Erythroblast (primary cell): ENCODE measurements at regions not wholly inside any gene's neighbourhood (a gene's known extent, or its start where the extent isn't known, plus 50 kb on each side); places are given as distances from the start of the nearest gene placed in this dataset.

Source experiments
- GATA1 ChIP-seq: IDR thresholded peaks from 2 replicates; pipeline ENCODE4 v1.6.1; 2011; ENCODE audit warnings: low read depth, mild to moderate bottlenecking, control low read depth, low read length, moderate library complexity
- POLR2A ChIP-seq: IDR thresholded peaks from 2 replicates; pipeline ENCODE4 v1.6.1; 2011; ENCODE audit warnings: mild to moderate bottlenecking, low read length

- TF ChIP-seq POLR2A (no peak), GATA1 (no peak)
Observed at GRCh38 chrX:97828471-97828870, 944.8 kb downstream of the RPA4 start.
